Fibroblast of lung (primary cell): ENCODE measurements at regions not wholly inside any gene's neighbourhood (a gene's known extent, or its start where the extent isn't known, plus 50 kb on each side); places are given as distances from the start of the nearest gene placed in this dataset.

ENCODE experiments used
- DNase-seq, 2 donors: peaks; one replicate each; pipeline versions ENCODE4 v3.0.0 to v3.0.0-alpha.2; 2010; ENCODE audit warnings: low read depth in 2 of 2
- H2AFZ ChIP-seq: 2 replicates; pipeline ENCODE4 v1.5.1; 2012; ENCODE audit warnings: low read length, control low read depth, inconsistent platforms
- H3K27ac ChIP-seq: 2 replicates; pipeline ENCODE4 v1.5.1; 2011; ENCODE audit warnings: low read length, control low read depth; ENCODE audit not compliant: insufficient read depth
- H3K27me3 ChIP-seq: 2 replicates; pipeline ENCODE4 v1.5.1; 2011; ENCODE audit warnings: mild to moderate bottlenecking, low read length; ENCODE audit not compliant: control insufficient read depth, insufficient read depth
- H3K36me3 ChIP-seq: 2 replicates; pipeline ENCODE4 v1.5.1; 2011; ENCODE audit warnings: low read length; ENCODE audit not compliant: control insufficient read depth, insufficient read depth
- H3K4me1 ChIP-seq: 2 replicates; pipeline ENCODE4 v1.5.1; 2011; ENCODE audit warnings: low read length; ENCODE audit not compliant: control insufficient read depth, insufficient read depth; ENCODE audit errors: extremely low read depth
- H3K4me2 ChIP-seq: 2 replicates; pipeline ENCODE4 v1.5.1; 2011; ENCODE audit warnings: low read length, control low read depth; ENCODE audit not compliant: insufficient read depth; ENCODE audit errors: extremely low read depth
- H3K4me3 ChIP-seq, 4 experiments: fragments of 200-600 bp in 1 of 4; sonication (generic) in 1 of 4; replicated peaks in 1 of 4; 2 replicates each; pipeline ENCODE4 v1.5.1; 2011 to 2016; ENCODE audit warnings: low read length in 4 of 4, low read depth in 3 of 4, mild to moderate bottlenecking in 3 of 4, control low read depth in 2 of 4, inconsistent platforms in 1 of 4, mixed read lengths in 1 of 4; ENCODE audit not compliant: insufficient read depth in 1 of 4; ENCODE audit errors: control extremely low read depth in 1 of 4
- H3K79me2 ChIP-seq: 2 replicates; pipeline ENCODE4 v1.5.1; 2012; ENCODE audit warnings: mild to moderate bottlenecking, low read length, inconsistent platforms; ENCODE audit not compliant: control insufficient read depth, insufficient read depth
- H3K9ac ChIP-seq: 2 replicates; pipeline ENCODE4 v1.5.1; 2011; ENCODE audit warnings: mild to moderate bottlenecking, low read length, control low read depth; ENCODE audit not compliant: insufficient read depth
- H3K9me3 ChIP-seq: 2 replicates; pipeline ENCODE4 v1.5.1; 2012; ENCODE audit warnings: low read depth, low read length; ENCODE audit not compliant: control insufficient read depth, insufficient read depth
- H4K20me1 ChIP-seq: 2 replicates; pipeline ENCODE4 v1.5.1; 2011; ENCODE audit warnings: low read length; ENCODE audit not compliant: control insufficient read depth, insufficient read depth; ENCODE audit errors: extremely low read depth
- EZH2 ChIP-seq: IDR thresholded peaks from 2 replicates; pipeline ENCODE4 v1.5.1; 2012; ENCODE audit warnings: low read length, control low read depth, mild to moderate bottlenecking; ENCODE audit errors: missing control alignments
- TF ChIP-seq, protein P1 (sequence below), 2 donors: IDR thresholded peaks in 1 of 2; conservative IDR thresholded peaks in 1 of 2; 1 replicate in 1 of 2; 2 replicates in 1 of 2; pipeline ENCODE4 v1.5.1; 2011 to 2012; ENCODE audit warnings: low read length in 2 of 2, control low read depth in 1 of 2, inconsistent platforms in 1 of 2, low read depth in 1 of 2, mild to moderate bottlenecking in 1 of 2

DNA sequence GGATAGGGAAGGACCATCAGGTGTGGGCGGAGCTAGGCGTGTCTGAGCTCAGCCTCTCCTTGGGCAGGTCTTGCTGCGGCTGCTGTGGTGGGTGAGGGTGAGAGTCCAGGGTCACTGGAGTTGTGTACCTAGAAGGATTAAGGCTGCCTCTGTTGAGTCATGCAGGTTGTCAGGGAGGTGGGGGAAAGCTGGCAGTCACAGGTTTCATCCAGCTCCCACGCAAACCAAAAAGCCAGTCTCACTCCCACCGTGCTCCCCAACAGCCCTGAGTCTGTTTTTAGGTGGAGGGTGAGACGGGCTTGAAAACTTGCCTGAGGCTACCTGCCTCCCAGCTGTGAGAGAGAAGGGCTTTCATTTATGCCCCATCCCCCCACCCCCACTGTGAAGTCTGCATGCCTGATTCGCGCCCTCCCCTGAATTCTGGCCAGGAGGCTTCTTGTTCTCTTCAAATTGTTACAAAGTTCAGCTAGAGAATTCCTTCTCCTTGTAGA, 161.5 kb downstream of the MYLK4 start:
- H3K9me3 ChIP-seq, result no peaks in the 10 kb centered on the region
- H3K36me3 ChIP-seq, result no peaks in the 10 kb centered on the region
- TF ChIP-seq EZH2, result no peak
- TF ChIP-seq, protein P1, sequence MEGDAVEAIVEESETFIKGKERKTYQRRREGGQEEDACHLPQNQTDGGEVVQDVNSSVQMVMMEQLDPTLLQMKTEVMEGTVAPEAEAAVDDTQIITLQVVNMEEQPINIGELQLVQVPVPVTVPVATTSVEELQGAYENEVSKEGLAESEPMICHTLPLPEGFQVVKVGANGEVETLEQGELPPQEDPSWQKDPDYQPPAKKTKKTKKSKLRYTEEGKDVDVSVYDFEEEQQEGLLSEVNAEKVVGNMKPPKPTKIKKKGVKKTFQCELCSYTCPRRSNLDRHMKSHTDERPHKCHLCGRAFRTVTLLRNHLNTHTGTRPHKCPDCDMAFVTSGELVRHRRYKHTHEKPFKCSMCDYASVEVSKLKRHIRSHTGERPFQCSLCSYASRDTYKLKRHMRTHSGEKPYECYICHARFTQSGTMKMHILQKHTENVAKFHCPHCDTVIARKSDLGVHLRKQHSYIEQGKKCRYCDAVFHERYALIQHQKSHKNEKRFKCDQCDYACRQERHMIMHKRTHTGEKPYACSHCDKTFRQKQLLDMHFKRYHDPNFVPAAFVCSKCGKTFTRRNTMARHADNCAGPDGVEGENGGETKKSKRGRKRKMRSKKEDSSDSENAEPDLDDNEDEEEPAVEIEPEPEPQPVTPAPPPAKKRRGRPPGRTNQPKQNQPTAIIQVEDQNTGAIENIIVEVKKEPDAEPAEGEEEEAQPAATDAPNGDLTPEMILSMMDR (conservative IDR thresholded peaks at IDR 0.05 in 1 of 2, IDR thresholded peaks at IDR 0.05 in 1 of 2; ENCODE audit: low read depth in 1 of 2, low read length in 2 of 2), result no peak
- no peak overlapping the region for H3K27ac ChIP-seq
- H2AFZ ChIP-seq, result no peak overlapping the region
- H3K4me3 ChIP-seq, result no peak overlapping the region
- H3K79me2 ChIP-seq, result no peaks in the 10 kb centered on the region
- no peaks in the 10 kb centered on the region for H4K20me1 ChIP-seq
- H3K27me3 ChIP-seq, result no peaks in the 10 kb centered on the region
- no peak overlapping the region for H3K4me2 ChIP-seq
- H3K9ac ChIP-seq, result no peak overlapping the region
- no peaks in the 10 kb centered on the region for H3K4me1 ChIP-seq
- no peak for DNase-seq

DNA sequence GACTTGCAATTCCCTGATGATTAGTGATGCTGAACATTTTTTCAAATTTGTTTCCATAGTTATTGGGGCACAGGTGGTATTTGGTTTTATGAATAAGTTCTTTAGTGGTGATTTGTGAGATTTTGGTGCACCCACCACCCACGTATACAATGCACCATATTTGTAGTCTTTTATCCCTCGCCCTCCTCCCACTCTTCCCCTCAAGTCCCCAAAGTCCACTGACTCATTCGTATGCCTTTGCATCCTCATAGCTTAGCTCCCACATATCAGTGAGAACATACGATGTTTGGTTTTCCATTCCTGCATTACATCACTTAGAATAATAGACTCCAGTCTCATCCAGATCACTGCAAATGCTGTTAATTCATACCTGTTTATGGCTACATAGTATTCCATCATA, 167.3 kb downstream of the MYLK4 start:
- Histone ChIP-seq H3K9me3 (no peaks in the 10 kb centered on the region), H3K4me2 (no peak overlapping the region), H3K9ac (no peak overlapping the region), H3K36me3 (no peaks in the 10 kb centered on the region), H3K4me3 (no peak overlapping the region), H3K27me3 (no peaks in the 10 kb centered on the region), H2AFZ (no peak overlapping the region), H3K27ac (no peak overlapping the region), H3K79me2 (no peaks in the 10 kb centered on the region), H4K20me1 (no peaks in the 10 kb centered on the region), H3K4me1 (peaks cover 2% of the 10 kb centered on the region)
- TF ChIP-seq EZH2, result no peak
- TF ChIP-seq, protein P1 (conservative IDR thresholded peaks at IDR 0.05 in 1 of 2, IDR thresholded peaks at IDR 0.05 in 1 of 2; ENCODE audit: low read depth in 1 of 2, low read length in 2 of 2), result no peak
- peak in 1 of 2 donors; percentile 5 for DNase-seq

DNA sequence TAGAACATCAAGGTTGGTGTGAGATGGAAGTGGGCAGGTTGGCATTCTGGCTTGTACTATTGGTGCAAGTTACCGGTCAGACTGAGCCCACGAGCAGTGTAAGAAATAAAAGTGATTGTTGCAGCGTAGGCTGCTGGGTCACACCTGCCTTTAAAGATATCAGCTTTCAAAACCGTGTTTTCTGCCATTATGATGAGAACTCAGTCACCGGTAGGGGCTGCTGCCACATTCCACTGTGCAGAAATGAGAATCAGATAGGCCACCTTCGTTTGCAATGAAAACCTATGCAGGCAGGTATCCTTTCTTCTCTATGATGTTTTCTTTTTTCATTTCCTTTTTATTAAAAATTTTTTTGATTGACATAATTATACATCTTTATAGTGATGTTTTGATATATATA, 168.5 kb downstream of the MYLK4 start:
- no peak overlapping the region for H3K9ac ChIP-seq
- no peak for DNase-seq
- H3K27ac ChIP-seq, result no peak overlapping the region
- H3K79me2 ChIP-seq, result no peaks in the 10 kb centered on the region
- TF ChIP-seq EZH2, result no peak
- TF ChIP-seq, protein P1 (conservative IDR thresholded peaks at IDR 0.05 in 1 of 2, IDR thresholded peaks at IDR 0.05 in 1 of 2; ENCODE audit: low read depth in 1 of 2, low read length in 2 of 2), result no peak
- H2AFZ ChIP-seq, result no peak overlapping the region
- H3K27me3 ChIP-seq, result no peaks in the 10 kb centered on the region
- H3K4me3 ChIP-seq, result no peak overlapping the region
- no peaks in the 10 kb centered on the region for H4K20me1 ChIP-seq
- no peaks in the 10 kb centered on the region for H3K9me3 ChIP-seq
- H3K4me1 ChIP-seq, result peaks cover 2% of the 10 kb centered on the region
- H3K36me3 ChIP-seq, result no peaks in the 10 kb centered on the region
- H3K4me2 ChIP-seq, result no peak overlapping the region
